ENCODE measurements at regions not wholly inside any gene's neighbourhood (a gene's known extent, or its start where the extent isn't known, plus 50 kb on each side); places are given as distances from the start of the nearest gene placed in this dataset.
A peak's percentile ranks its signal among the peaks of the same experiment; 100 is the strongest.

- Histone ChIP-seq H3K9me3 (ENCODE audit: low read length) (0 out of 2 replicates have a peak, but pooled peaks cover 6% of the 10 kb centered on the region), H3K27ac (ENCODE audit: low read length) (no peak overlapping the region), H3K9ac (ENCODE audit: low read length) (no peak overlapping the region), H3K79me2 (ENCODE audit: low read length) (peaks cover 16% of the 10 kb centered on the region), H4K20me1 (ENCODE audit: low read length) (no peaks in the 10 kb centered on the region), H3F3A (ENCODE audit: low read length, unreplicated experiment) (no peaks in the 10 kb centered on the region), H3K36me3 (ENCODE audit: low read depth, low read length) (no peaks in the 10 kb centered on the region), H3K9me2 (replicated peaks; ENCODE audit: low read length) (no peaks in the 10 kb centered on the region), H3K4me2 (ENCODE audit: low read length) (no peak overlapping the region), H3K4me3 (ENCODE audit: low read length) (no peak overlapping the region), H3K4me1 (ENCODE audit: insufficient read depth, low read length) (no peaks in the 10 kb centered on the region), H2AFZ (ENCODE audit: low read length) (no peak overlapping the region), H3K27me3 (ENCODE audit: low read length) (peaks cover 42% of the 10 kb centered on the region; the same call in 1 of the 2 replicates)
- TF ChIP-seq EZH2phosphoT487 (IDR thresholded peaks at IDR 0.05; ENCODE audit: borderline replicate concordance, low read length) (no peak), EZH2 (IDR thresholded peaks at IDR 0.05; ENCODE audit: low read length, unreplicated experiment) (no peak), CTCF (conservative IDR thresholded peaks at IDR 0.05; ENCODE audit: low read depth, low read length) (no peak)
- ATAC-seq (no peak), DNase-seq (no peak)
- POLR2A ChIA-PET (ENCODE audit: unreplicated experiment): no interaction called here
- intact Hi-C loops (cut with micrococcal nuclease): no loop called here
- no TSS peak for BruUV-seq (replicated peaks)
- CTCF ChIA-PET: no interaction called here
Observed at GRCh38 chr1:229986737-229987337, 80.2 kb upstream of the GALNT2 start.

GRCh38 chr1:229987953-229988352, 79.1 kb upstream of the GALNT2 start:
- ATAC-seq (no peak), DNase-seq (no peak)
- H3K36me3 ChIP-seq (ENCODE audit: low read depth, low read length): no peaks in the 10 kb centered on the region
- no peak overlapping the region for H3K4me2 ChIP-seq (ENCODE audit: low read length)
- intact Hi-C loops (cut with micrococcal nuclease): no loop called here
- no peak overlapping the region for H3K27ac ChIP-seq (ENCODE audit: low read length)
- H3K9me2 ChIP-seq (replicated peaks; ENCODE audit: low read length): no peaks in the 10 kb centered on the region
- ChIA-PET POLR2A (ENCODE audit: unreplicated experiment) (no interaction called here), CTCF (no interaction called here)
- peaks cover 5% of the 10 kb centered on the region; the same call in 1 of the 2 replicates for H3K79me2 ChIP-seq (ENCODE audit: low read length)
- H3F3A ChIP-seq (ENCODE audit: low read length, unreplicated experiment): no peaks in the 10 kb centered on the region
- no peaks in the 10 kb centered on the region for H3K4me1 ChIP-seq (ENCODE audit: insufficient read depth, low read length)
- no peaks in the 10 kb centered on the region for H3K9me3 ChIP-seq (ENCODE audit: low read length)
- H3K9ac ChIP-seq (ENCODE audit: low read length): no peak overlapping the region
- TF ChIP-seq CTCF (conservative IDR thresholded peaks at IDR 0.05; ENCODE audit: low read depth, low read length) (no peak), EZH2phosphoT487 (IDR thresholded peaks at IDR 0.05; ENCODE audit: borderline replicate concordance, low read length) (no peak), EZH2 (IDR thresholded peaks at IDR 0.05; ENCODE audit: low read length, unreplicated experiment) (no peak)
- H3K4me3 ChIP-seq (ENCODE audit: low read length): no peak overlapping the region
- peaks cover 47% of the 10 kb centered on the region; the same call in 1 of the 2 replicates for H3K27me3 ChIP-seq (ENCODE audit: low read length)
- H2AFZ ChIP-seq (ENCODE audit: low read length): no peak overlapping the region
- H4K20me1 ChIP-seq (ENCODE audit: low read length): no peaks in the 10 kb centered on the region
- no TSS peak for BruUV-seq (replicated peaks)

GRCh38 chr1:229988534-229988933, 78.5 kb upstream of the GALNT2 start:
- no peaks in the 10 kb centered on the region for H3K79me2 ChIP-seq (ENCODE audit: low read length)
- H3F3A ChIP-seq (ENCODE audit: low read length, unreplicated experiment): no peaks in the 10 kb centered on the region
- no peak overlapping the region for H3K4me3 ChIP-seq (ENCODE audit: low read length)
- H2AFZ ChIP-seq (ENCODE audit: low read length): no peak overlapping the region
- no peaks in the 10 kb centered on the region for H3K4me1 ChIP-seq (ENCODE audit: insufficient read depth, low read length)
- H3K9ac ChIP-seq (ENCODE audit: low read length): no peak overlapping the region
- no TSS peak for BruUV-seq (replicated peaks)
- peaks cover 48% of the 10 kb centered on the region; the same call in 1 of the 2 replicates for H3K27me3 ChIP-seq (ENCODE audit: low read length)
- no peaks in the 10 kb centered on the region for H3K36me3 ChIP-seq (ENCODE audit: low read depth, low read length)
- TF ChIP-seq EZH2phosphoT487 (IDR thresholded peaks at IDR 0.05; ENCODE audit: borderline replicate concordance, low read length) (no peak), EZH2 (IDR thresholded peaks at IDR 0.05; ENCODE audit: low read length, unreplicated experiment) (no peak), CTCF (conservative IDR thresholded peaks at IDR 0.05; ENCODE audit: low read depth, low read length) (no peak)
- no peaks in the 10 kb centered on the region for H4K20me1 ChIP-seq (ENCODE audit: low read length)
- POLR2A ChIA-PET (ENCODE audit: unreplicated experiment): no interaction called here
- ATAC-seq (no peak), DNase-seq (peak; percentile 17)
- no peak overlapping the region for H3K4me2 ChIP-seq (ENCODE audit: low read length)
- intact Hi-C loops (cut with micrococcal nuclease): no loop called here
- H3K27ac ChIP-seq (ENCODE audit: low read length): no peak overlapping the region
- H3K9me3 ChIP-seq (ENCODE audit: low read length): no peaks in the 10 kb centered on the region
- CTCF ChIA-PET: no interaction called here
- H3K9me2 ChIP-seq (replicated peaks; ENCODE audit: low read length): no peaks in the 10 kb centered on the region
